ENCODE measurements at regions not wholly inside any gene's neighbourhood (a gene's known extent, or its start where the extent isn't known, plus 50 kb on each side); places are given as distances from the start of the nearest gene placed in this dataset.
"Not testable (repeated sequence)": the region's sequence is repeated elsewhere in the genome, so short reads cannot be mapped to it uniquely, and the experiment has no call there.

GRCh38 chr11:92432515-92432914 lies 207.9 kb downstream of the FAT3 start:
- DNase-seq (ENCODE audit: low spot score): no peak

- no peak for DNase-seq (ENCODE audit: low spot score)
Measured at GRCh38 chr11:92436034-92436920, 211.7 kb downstream of the FAT3 start.

GRCh38 chr11:92439133-92439532 lies 214.5 kb downstream of the FAT3 start:
- DNase-seq (ENCODE audit: low spot score): no peak

GRCh38 chr11:92440701-92441442 lies 216.3 kb downstream of the FAT3 start:
- no peak for DNase-seq (ENCODE audit: low spot score)

GRCh38 chr11:92441443-92441726 lies 216.8 kb downstream of the FAT3 start:
- no peak for DNase-seq (ENCODE audit: low spot score)

GRCh38 chr11:92443199-92443598 lies 218.6 kb downstream of the FAT3 start:
- no peak for DNase-seq (ENCODE audit: low spot score)

GRCh38 chr11:92447586-92447985 lies 223.0 kb downstream of the FAT3 start:
- DNase-seq (ENCODE audit: low spot score): no peak

GRCh38 chr11:92449222-92449621 lies 224.6 kb downstream of the FAT3 start:
- no peak for DNase-seq (ENCODE audit: low spot score)

- DNase-seq (ENCODE audit: low spot score): no peak
Measured at GRCh38 chr11:92449780-92450179, 225.2 kb downstream of the FAT3 start.

- no peak for DNase-seq (ENCODE audit: low spot score)
Measured at GRCh38 chr11:92451063-92451462, 226.4 kb downstream of the FAT3 start.

GRCh38 chr11:92453055-92453454 lies 228.4 kb downstream of the FAT3 start:
- DNase-seq (ENCODE audit: low spot score): no peak

- no peak for DNase-seq (ENCODE audit: low spot score)
Measured at GRCh38 chr11:92455210-92455790, 230.7 kb downstream of the FAT3 start.

- DNase-seq (ENCODE audit: low spot score): no peak
Measured at GRCh38 chr11:92457250-92457649, 232.6 kb downstream of the FAT3 start.

GRCh38 chr11:92458486-92458885 lies 233.9 kb downstream of the FAT3 start:
- DNase-seq (ENCODE audit: low spot score): no peak

- DNase-seq (ENCODE audit: low spot score): no peak
Measured at GRCh38 chr11:92460213-92460612, 235.6 kb downstream of the FAT3 start.

- no peak for DNase-seq (ENCODE audit: low spot score)
Measured at GRCh38 chr11:92461447-92461846, 236.8 kb downstream of the FAT3 start.

- DNase-seq (ENCODE audit: low spot score): no peak
Measured at GRCh38 chr11:92462821-92463220, 238.2 kb downstream of the FAT3 start.

GRCh38 chr11:92464822-92465221 lies 240.2 kb downstream of the FAT3 start:
- DNase-seq (ENCODE audit: low spot score): no peak

GRCh38 chr11:92465410-92465809 lies 240.8 kb downstream of the FAT3 start:
- not testable (repeated sequence) for DNase-seq (ENCODE audit: low spot score)

- no peak for DNase-seq (ENCODE audit: low spot score)
Measured at GRCh38 chr11:92473736-92474135, 249.1 kb downstream of the FAT3 start.

GRCh38 chr11:92475316-92475715 lies 250.7 kb downstream of the FAT3 start:
- DNase-seq (ENCODE audit: low spot score): no peak

GRCh38 chr11:92475819-92476218 lies 251.2 kb downstream of the FAT3 start:
- no peak for DNase-seq (ENCODE audit: low spot score)

- no peak for DNase-seq (ENCODE audit: low spot score)
Measured at GRCh38 chr11:92477686-92478085, 253.1 kb downstream of the FAT3 start.

All from COLO829 (cell line).